ENCODE measurements at regions not wholly inside any gene's neighbourhood (a gene's known extent, or its start where the extent isn't known, plus 50 kb on each side); places are given as distances from the start of the nearest gene placed in this dataset.

- DNase-seq, result no peak
Measured at GRCh38 chr7:11297126-11297625, 323.5 kb downstream of the PHF14 start.

GRCh38 chr7:11297764-11298163 is 324.1 kb downstream of the PHF14 start:
- no peak for DNase-seq

GRCh38 chr7:11298220-11298619 is 324.5 kb downstream of the PHF14 start:
- DNase-seq, result peak; percentile 35

- peak; percentile 46 for DNase-seq
Measured at GRCh38 chr7:11300241-11300640, 326.6 kb downstream of the PHF14 start.

- DNase-seq, result no peak
Measured at GRCh38 chr7:11302121-11302520, 328.4 kb downstream of the PHF14 start.

GRCh38 chr7:11313801-11314200 is 340.1 kb downstream of the PHF14 start:
- DNase-seq, result peak; percentile 38

GRCh38 chr7:11315666-11316258 is 342.1 kb downstream of the PHF14 start:
- no peak for DNase-seq

DNA sequence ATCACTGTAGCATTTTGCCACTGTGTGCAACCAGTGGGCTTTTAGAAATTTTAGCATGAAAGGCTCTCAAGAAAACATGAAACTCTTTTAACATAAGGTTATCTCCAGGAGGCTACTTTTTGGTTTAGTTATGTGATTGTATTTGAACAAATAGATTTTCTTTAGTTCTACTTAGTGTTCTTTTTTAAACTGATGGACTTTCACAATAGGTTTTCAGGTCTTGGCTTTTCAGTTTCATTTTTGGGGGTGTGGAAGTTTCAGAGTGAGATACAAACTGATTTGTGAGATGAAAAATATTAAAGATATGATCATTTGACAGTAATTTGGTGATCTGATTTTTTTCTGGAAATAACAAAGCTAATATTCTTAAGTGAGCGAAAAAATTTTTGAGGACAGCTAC is 344.1 kb downstream of the PHF14 start:
- DNase-seq, result no peak

DNA sequence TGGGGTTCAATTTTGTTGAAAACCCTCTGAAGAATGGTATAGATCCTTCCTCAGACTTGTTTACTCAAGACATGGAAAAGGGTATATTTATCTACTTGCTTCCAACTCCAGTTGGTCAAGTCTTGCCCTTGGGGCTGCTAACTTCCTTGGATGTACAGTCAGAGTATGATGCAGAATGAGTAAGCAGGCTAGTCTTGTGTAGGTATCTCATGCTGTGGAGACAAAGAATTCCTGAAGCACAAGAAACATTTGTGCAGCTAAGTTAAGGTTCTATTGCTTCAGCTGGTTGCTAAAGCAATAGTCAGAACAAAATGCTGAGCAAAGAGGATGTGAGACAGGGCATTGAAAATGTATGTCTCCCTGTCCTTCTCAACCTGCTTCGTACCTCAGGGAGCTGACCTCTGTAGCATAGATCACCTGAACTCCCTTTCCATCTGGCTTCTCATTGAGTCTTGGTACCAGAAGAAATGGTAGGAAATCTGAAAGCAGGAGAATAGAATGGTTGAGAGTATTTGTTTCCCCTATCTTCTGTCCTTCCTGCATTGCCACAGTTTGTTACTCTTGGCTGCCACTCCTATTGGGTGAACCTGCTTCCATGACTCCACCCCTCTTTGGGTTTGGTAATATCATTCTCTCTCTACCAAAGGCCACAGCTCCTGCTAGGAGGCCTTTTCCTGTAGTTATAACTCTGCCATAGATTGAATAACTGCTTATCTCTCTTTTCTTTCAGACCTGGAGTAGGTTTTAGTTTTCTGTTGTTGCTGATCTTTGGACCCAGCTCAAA is 346.0 kb downstream of the PHF14 start:
- DNase-seq, result peak; percentile 9

Data from NCI-H69 (cell line).